Calu3 (cell line): ENCODE measurements at regions not wholly inside any gene's neighbourhood (a gene's known extent, or its start where the extent isn't known, plus 50 kb on each side); places are given as distances from the start of the nearest gene placed in this dataset.

Experiments
- BruUV-seq: library from RNA; stranded (reverse); fragments of 400-500 nt; replicated peaks from 2 replicates; lab custom pipeline; 2021; lab: Mats Ljungman, UMichigan
- CTCF ChIA-PET: fragments of 300-600 bp; sonication (Branson Sonifier 250); formaldehyde crosslinking; loops from one replicate; lab custom pipeline; 2022; ENCODE audit warnings: antibody characterized with exemption; lab: Charles Lee
- DNase-seq: peaks from one replicate; pipeline ENCODE4 v3.0.0; 2022
- H3K27ac Mint-ChIP-seq: one replicate; pipeline ENCODE4 v1.8.0; 2022; ENCODE audit warnings: mixed read lengths; ENCODE audit not compliant: unreplicated experiment
- H3K27me3 Mint-ChIP-seq: one replicate; pipeline ENCODE4 v1.8.0; 2022; ENCODE audit warnings: mixed read lengths; ENCODE audit not compliant: unreplicated experiment
- H3K36me3 Mint-ChIP-seq: one replicate; pipeline ENCODE4 v1.8.0; 2022; ENCODE audit warnings: mild to moderate bottlenecking, moderate library complexity, mixed read lengths; ENCODE audit not compliant: insufficient read depth, unreplicated experiment
- H3K4me1 Mint-ChIP-seq: one replicate; pipeline ENCODE4 v1.8.0; 2022; ENCODE audit warnings: mild to moderate bottlenecking, low read depth, mixed read lengths; ENCODE audit not compliant: unreplicated experiment
- H3K4me3 Mint-ChIP-seq: one replicate; pipeline ENCODE4 v1.8.0; 2022; ENCODE audit warnings: mild to moderate bottlenecking, low read depth, moderate library complexity, mixed read lengths; ENCODE audit not compliant: unreplicated experiment
- H3K9me3 Mint-ChIP-seq: one replicate; pipeline ENCODE4 v1.8.0; 2022; ENCODE audit warnings: low read depth, mixed read lengths; ENCODE audit not compliant: unreplicated experiment
- CTCF ChIP-seq: fragments of 200-600 bp; IDR thresholded peaks from one replicate; pipeline ENCODE4 v1.8.0; 2022; ENCODE audit warnings: antibody characterized with exemption; ENCODE audit not compliant: unreplicated experiment
- intact Hi-C: fragments of 100-400 bp; cut with micrococcal nuclease; formaldehyde crosslinking; loops from one replicate; pipeline ENCODE4 v1.10.0; 2022; ENCODE audit not compliant: unreplicated experiment

GRCh38 chr18:39424261-39424660 lies 1858.7 kb upstream of the CELF4 start:
- Mint-ChIP-seq H3K27ac (no peak overlapping the region), H3K27me3 (no peaks in the 10 kb centered on the region), H3K9me3 (peaks cover 3% of the 10 kb centered on the region), H3K4me3 (no peak overlapping the region), H3K36me3 (no peaks in the 10 kb centered on the region), H3K4me1 (no peaks in the 10 kb centered on the region)
- no peak for DNase-seq
- intact Hi-C loops = no loop called here
- CTCF ChIA-PET = no interaction called here
- no TSS peak for BruUV-seq
- TF ChIP-seq CTCF = no peak

GRCh38 chr18:39421276-39421675 lies 1855.7 kb upstream of the CELF4 start:
- no peaks in the 10 kb centered on the region for H3K27me3 Mint-ChIP-seq
- no peak overlapping the region for H3K27ac Mint-ChIP-seq
- no peaks in the 10 kb centered on the region for H3K36me3 Mint-ChIP-seq
- no TSS peak for BruUV-seq
- H3K4me1 Mint-ChIP-seq = no peaks in the 10 kb centered on the region
- CTCF ChIA-PET = no interaction called here
- H3K4me3 Mint-ChIP-seq = no peak overlapping the region
- no peak for DNase-seq
- no peaks in the 10 kb centered on the region for H3K9me3 Mint-ChIP-seq
- TF ChIP-seq CTCF = no peak
- intact Hi-C loops = no loop called here

GRCh38 chr18:39419315-39419714 lies 1853.7 kb upstream of the CELF4 start:
- no peak for TF ChIP-seq CTCF
- BruUV-seq = no TSS peak

GRCh38 chr18:39415471-39415870 lies 1849.9 kb upstream of the CELF4 start:
- no peak for DNase-seq

More at GRCh38 chr18:39419315-39419714, 1853.7 kb upstream of the CELF4 start:
- H3K27ac Mint-ChIP-seq = no peak overlapping the region
- H3K27me3 Mint-ChIP-seq = no peaks in the 10 kb centered on the region
- H3K9me3 Mint-ChIP-seq = no peaks in the 10 kb centered on the region
- DNase-seq = no peak
- H3K4me1 Mint-ChIP-seq = peaks cover 2% of the 10 kb centered on the region
- no peak overlapping the region for H3K4me3 Mint-ChIP-seq
- CTCF ChIA-PET = interaction anchor here (1.1 kb wide), 1 partner anchor 16 kb away, joined by 3 read pairs; no protein-coding TSS in a partner anchor
- no peaks in the 10 kb centered on the region for H3K36me3 Mint-ChIP-seq
- intact Hi-C loops = no loop called here

More at GRCh38 chr18:39415471-39415870, 1849.9 kb upstream of the CELF4 start:
- intact Hi-C loops = no loop called here
- TF ChIP-seq CTCF = no peak
- H3K9me3 Mint-ChIP-seq = no peaks in the 10 kb centered on the region
- no peaks in the 10 kb centered on the region for H3K27me3 Mint-ChIP-seq
- no TSS peak for BruUV-seq
- CTCF ChIA-PET = no interaction called here
- no peak overlapping the region for H3K4me3 Mint-ChIP-seq
- no peak overlapping the region for H3K27ac Mint-ChIP-seq
- H3K36me3 Mint-ChIP-seq = no peaks in the 10 kb centered on the region
- peaks cover 11% of the 10 kb centered on the region for H3K4me1 Mint-ChIP-seq
